GM19025 (cell line): ENCODE measurements at regions not wholly inside any gene's neighbourhood (a gene's known extent, or its start where the extent isn't known, plus 50 kb on each side); places are given as distances from the start of the nearest gene placed in this dataset.

Experiments
- ATAC-seq: cut with Tn5 transposase; IDR thresholded peaks from one replicate; pipeline ENCODE4 v1.9.1; 2021; ENCODE audit warnings: mild to moderate bottlenecking, low read depth, moderate library complexity; ENCODE audit not compliant: unreplicated experiment

DNA sequence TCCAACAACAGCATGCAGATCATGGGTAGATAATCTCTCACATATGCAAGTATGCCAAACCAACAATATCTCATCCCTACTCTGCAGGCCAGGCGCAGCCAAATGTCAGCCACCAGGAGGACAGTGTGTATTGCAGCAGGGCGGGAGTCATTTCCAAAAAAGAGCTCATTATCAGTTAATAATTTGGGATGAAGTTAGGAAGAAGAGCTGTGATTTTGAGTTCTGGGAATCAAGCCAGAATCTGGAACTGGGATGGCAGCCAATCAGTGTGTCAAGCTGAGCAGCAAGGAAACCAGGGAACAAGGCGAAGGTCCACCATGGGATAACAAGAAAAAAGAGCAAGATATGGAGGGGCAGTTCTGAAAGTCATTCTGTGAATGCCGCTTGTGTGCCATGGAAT is 88.2 kb upstream of the CAMK2D start:
- no peak for ATAC-seq

DNA sequence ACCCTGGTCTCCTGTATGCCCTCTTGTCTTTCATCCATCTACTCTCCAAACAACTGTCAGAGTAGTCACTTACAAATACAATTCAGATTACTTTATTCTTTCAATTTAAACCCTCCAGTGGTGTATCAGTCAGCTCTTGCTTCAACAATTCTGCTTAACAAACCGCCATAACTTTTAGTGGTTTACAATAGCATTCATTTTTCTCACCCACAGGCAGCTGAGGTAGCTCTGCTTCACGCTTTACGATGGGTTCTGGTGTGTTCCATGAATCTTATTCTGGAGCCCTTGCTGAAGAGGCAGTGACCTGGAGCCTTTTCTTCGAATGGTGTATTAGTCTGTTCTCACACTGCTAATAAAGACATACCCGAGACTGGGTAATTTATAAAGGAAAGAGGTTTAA is 86.2 kb upstream of the CAMK2D start:
- no peak for ATAC-seq

DNA sequence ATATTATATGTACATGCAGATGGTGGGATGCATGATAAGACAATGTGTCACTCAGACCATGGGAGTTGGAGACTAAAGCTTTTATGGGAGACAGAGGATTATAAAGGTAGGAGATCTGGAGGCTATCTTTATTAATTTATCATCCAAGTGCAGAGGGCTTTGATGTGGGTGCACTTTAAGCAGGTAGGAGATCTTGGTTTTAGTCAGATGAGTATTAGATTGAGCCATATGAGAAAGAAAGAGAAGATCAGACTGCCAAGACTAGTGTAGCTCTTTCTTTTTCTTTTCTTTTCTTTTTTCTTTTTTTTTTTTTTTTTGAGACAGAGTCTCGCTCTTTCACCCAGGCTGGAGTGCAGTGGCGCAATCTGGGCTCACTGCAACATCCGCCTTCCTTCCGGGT is 84.9 kb upstream of the CAMK2D start:
- ATAC-seq: no peak

DNA sequence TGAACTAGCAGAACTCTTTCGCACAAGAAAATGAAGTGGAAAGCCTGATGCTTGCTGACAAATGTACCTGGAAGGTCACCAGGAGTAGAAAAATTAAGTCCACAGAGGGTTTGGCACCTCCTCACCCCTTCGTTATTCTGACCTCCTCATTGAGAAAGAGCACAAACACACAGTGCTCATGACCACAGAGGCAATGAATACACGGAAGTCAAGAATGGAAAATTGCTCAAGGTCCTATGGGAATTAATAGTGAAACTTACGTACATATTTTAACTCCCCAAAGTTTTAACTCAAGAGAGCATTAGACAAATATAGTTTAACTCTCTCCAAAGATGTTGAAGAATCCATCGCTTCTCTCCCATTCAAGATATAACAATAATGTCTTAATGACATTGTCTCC is 83.6 kb upstream of the CAMK2D start:
- ATAC-seq: no peak

DNA sequence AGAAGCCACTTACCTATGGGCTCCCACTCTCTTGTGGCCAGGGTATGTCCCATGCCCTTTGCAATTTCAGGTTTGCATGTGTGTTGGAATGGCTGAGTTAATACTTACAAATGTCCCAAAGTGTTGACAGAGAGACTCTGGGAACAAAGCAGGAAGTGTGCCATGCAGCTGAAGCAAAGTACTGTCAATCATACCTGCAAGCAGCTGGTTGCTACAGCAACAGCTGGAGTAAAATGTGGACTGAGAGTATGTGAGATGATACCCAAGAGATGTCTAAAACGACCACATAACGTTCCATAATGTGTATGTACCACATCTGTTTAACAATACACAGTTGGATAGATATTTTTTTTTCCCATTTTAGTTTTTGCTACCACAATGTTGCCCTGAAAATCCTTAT is 82.8 kb upstream of the CAMK2D start:
- peak; percentile 66 for ATAC-seq

DNA sequence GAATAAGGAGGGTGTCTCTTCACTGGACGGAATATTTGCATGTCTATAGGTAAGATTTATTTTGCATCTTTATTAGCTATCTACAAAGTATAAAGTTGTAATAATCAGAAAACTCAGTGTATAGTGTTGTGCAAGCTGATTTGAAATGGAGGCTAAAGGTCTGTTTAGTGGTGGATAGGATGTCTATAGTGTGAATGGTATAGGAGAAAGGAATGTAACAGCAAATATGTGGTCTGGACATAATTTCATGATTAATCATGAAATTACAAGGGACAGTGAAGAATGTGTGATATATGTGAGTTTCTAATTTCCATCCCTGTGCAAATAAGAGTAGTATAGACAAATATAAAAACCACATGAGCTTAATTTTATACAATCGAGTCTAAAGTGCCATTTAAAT is 79.3 kb upstream of the CAMK2D start:
- ATAC-seq: no peak

DNA sequence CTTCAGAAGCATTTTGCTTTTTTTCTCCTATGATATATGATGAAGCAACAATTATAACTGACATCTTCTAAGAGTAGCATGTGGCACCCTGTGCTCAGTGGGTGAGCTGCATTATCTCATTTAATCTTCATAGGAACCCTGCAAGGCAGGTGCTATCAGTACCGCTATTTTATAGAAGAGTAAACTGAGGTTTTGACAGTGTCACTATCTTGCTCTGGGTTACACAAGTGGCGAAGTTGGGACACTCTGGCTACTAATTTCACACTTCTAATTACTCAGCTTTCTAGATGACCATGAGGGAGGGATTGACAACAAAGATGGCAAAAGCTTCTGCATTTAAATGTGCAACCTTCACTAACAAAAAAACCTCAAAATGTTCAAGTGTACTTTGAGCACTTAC is 76.9 kb upstream of the CAMK2D start:
- ATAC-seq: no peak

DNA sequence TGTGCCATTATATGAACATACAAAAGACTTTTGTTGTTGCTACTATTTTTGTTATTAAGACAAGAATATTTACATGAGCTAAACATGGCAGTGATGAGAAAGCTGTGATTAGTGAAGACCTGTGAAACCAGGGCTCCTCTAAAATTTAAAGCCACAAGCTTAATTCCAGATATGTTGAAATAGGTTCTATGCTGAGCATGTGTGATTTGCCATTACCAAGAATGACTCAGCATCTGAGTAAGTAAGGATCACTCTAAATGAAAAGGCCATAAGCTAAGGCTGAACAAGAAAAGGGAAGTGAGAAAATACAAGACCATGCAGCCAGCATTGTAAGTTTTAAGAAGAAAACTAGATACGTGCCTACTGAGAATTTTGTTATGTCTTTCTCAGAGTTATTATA is 75.9 kb upstream of the CAMK2D start:
- peak; percentile 99 for ATAC-seq

DNA sequence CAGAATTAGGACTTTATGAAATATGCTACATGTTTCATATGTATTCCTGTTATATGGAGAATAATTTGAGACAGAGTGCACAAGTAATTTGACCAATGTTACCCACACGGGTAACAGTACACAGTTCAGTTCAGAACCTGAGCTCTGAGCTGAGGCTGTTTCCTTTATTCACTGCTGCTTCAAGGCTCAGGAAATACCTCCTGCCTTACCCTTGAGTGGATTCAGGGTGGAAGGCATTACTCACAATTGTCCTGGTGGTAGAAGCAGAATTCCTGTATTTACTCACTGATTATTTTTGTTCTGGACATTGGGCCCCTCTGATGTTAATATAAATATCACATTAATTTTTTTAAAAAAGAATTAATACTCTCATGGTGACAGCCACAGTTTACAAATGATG is 73.5 kb upstream of the CAMK2D start:
- ATAC-seq: no peak

DNA sequence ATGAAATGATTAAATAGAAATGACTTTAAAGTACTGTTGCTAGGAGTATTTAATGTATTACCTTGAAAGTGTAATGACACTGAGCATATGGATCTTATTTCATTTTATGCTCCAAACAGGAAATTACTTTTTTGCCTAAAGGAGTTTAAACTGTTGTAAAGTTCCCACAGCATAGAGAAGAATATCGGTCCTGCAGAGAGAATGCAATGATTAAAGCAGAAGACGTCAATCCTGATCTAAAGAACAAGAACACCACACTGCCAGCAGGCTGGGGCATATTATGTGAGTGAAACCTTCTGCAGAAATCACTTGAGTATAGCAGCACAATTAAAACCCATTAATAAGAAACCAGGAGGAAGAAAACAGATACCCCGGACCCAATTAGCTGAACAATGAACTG is 72.8 kb upstream of the CAMK2D start:
- no peak for ATAC-seq

DNA sequence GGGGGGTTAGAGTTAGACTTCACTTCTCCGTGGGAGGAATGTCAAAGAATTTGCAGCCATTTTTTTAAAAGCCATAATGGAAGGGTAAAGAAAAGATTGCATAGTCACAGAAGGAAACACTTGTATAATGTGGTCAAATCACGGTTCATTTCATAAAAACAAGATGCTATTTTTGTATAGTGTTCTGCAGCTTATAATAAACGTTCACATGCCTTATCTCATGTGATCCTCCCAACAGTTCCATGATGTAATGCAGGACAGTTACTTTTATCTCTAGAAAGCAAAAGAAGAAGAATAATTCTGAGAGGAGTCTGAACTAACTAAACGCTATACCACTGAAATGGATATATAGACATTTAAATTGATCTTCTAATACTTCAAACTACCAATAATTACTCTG is 71.3 kb upstream of the CAMK2D start:
- ATAC-seq: no peak

DNA sequence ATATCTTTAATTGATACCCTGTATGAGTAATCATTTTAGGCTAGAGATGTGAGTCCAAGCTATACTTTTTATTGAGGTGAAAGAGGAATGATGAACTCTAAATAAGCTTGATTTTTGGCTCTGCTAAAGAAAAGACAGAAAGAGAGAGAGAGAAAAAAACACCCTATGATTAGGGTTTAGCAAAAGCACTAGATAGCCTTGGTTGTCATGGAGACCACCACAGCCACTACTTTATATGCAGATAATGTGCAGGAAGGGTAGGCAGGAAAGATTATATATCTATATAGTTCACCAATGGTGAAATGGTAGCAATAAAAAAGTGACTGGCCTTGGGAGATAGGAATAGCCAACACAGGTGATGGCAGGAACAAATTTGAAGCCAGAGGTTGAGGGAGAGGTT is 69.9 kb upstream of the CAMK2D start:
- no peak for ATAC-seq

DNA sequence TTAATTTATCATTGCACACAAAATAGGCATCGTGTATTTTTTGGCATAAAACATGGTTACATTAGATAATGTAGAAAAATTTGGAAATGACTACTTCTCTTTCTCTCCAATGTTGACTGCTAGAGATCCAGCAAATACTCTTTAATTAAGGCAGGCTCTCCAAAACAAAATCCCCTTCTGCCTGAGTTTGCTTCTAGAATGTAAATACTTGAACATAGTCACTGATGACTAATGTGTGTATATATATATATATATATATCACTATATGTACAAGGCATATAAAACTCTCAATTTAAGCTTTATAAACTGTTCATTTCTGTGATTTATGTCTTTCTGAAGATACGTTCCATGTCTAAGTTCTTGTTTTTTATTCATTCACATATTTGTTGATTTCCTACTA is 67.2 kb upstream of the CAMK2D start:
- no peak for ATAC-seq

DNA sequence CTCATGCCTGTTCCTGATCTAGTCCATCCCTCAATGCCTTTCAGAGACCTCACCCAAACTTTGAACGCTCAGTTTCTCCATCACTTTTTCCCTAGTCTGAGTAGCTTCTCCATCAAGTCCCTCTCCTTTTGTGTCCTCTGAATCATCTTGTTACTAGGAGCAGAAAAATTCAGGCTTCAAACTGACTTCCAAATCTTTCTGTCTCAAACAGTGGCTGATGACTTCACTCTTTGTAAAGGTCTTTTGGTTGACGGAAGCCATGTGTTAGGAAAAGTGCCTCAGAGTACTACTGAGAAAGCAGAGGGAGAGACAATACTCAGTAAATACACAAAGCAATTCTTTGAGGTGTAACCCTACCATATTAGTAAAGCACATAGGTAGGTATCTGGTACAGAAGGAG is 65.7 kb upstream of the CAMK2D start:
- no peak for ATAC-seq

DNA sequence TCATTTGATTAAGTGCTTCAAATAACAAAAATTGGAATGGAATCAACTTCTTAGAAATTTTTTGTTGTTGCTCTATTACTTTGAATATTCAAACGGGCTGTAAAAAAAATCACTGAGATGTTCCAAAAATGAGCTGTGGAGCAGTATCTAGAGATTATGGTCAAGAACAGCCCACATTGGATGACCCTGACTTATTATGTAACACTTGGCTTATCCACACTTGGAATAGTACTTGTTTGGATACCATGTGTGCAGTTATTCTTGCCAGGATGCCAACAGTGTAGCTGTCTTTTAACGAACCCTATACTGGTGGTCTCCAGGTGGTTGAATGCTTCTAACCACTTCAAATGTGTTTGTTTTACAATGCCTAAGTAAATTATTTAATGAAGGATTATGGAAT is 64.9 kb upstream of the CAMK2D start:
- no peak for ATAC-seq

DNA sequence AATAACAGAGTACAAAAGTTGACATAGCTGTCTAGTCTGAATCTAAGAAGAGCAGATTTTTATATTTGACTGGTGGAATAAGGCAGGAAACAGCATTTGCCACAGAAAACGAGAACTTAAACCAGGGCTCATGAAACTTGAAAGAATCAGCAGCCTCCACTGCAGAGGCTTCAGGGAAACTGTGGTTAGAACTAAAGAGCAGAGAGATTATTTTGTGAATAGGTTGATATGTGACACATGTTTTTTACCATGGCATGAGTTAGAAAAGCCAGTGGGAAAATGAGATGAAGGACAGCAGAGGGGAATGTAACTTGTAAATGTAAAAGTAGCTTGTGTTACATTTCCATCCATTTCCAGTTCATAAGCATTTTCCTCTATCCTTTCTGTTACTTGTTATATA is 63.7 kb upstream of the CAMK2D start:
- ATAC-seq: peak; percentile 50

DNA sequence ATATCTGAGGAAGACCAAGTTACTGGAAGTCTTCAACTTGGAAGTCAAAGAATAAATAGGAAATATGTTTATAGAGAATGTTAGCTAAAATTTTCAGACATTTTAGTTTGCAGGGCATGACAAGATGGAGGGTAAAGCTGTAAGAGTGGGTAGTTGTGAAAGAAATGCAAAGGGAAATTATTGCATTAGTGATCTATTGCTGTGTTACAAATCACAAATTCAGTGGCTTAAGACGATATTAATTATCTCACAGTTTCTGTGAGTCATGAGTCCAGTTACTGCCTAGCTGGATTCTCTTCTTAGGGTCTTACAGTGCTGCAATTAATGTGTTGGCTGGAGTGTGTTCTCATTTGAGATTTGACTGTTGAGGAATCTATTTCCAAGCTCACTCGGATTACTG is 62.9 kb upstream of the CAMK2D start:
- no peak for ATAC-seq

DNA sequence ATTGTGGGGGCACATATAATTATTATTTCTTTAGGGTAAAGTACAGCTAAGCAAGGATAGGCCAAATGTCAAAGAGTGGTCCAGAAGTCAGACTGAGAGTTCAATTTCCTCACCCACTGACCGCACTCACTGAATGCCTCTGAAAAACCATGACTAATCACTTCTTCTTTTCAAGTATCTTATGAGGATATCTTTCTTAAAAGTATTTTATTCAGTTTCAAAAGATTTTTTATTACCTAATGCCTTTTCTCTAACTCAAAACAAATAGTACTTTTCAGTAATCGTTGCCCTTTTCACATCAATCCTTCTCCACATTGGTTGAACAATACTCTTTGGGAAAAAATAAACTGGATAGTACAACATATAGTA is 61.7 kb upstream of the CAMK2D start:
- peak; percentile 47 for ATAC-seq

DNA sequence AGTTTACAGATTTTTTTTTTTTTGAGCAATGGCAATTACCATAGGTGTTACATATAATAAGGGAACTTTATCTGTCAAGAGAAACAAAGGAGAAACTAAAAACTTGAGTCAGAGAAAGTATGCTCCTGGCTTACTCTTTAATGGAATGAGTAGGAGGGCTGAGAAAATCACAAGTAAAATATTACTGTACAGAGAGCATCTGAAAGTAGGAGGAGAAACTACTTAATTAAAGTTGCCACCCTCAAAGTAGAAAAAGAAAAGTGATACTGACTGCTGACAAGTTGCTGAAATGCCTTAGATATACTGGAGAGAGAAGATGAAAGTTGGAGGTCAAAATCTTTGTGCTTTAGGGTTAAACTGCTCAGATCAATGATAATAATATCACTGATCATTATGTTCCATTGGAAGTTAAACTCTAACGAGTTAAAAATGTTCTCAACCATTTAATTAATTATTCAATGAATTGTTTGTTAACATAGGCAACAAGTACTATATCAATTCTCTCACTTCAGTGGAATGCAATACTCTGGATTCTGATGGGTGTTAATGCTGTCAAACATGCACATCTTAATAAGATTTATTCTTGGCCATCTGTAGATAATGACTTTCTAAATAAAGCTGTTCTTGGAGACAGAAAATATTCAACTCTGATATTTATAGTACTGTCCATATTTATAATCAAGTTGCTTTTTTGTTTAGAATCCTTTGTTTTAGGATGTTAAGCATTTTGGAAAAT is 61.2 kb upstream of the CAMK2D start:
- peak; percentile 67 for ATAC-seq

DNA sequence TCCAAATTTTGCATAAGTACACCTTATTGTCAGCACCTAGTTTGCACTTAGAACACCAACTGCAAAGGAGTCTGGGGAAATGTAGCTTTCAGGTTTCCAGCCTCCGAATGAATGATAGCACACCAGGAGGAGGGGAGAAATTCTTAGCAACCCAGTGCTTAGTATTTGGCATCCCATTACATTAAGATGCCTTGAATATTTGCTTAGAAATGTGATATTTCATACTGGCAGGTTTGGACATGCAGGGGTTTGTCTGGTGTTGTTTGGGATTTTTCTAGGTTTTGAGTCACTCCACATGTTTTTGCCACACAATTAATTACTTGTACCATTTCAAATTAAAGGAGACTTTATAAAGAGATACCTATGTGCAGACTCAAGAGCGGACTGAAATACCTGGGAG is 60.3 kb upstream of the CAMK2D start:
- no peak for ATAC-seq

DNA sequence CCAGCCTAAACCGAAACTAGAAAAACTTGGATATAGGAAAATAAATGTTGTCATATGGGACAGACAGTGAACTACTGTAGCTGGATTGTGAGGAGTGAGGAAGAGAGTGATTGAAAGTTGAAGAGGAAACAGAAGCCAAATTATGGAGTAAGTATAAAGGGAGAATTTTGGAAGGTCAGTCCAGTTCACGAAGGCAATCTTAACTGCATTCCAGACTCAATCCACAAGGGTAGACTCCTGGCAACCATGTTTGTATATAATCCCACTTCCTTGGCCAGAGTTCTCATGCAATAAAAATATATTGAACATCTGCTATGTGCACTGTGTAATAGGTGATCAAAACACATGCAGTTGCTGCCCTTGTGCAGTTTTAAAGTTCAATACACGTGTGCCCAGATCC is 58.6 kb upstream of the CAMK2D start:
- no peak for ATAC-seq

DNA sequence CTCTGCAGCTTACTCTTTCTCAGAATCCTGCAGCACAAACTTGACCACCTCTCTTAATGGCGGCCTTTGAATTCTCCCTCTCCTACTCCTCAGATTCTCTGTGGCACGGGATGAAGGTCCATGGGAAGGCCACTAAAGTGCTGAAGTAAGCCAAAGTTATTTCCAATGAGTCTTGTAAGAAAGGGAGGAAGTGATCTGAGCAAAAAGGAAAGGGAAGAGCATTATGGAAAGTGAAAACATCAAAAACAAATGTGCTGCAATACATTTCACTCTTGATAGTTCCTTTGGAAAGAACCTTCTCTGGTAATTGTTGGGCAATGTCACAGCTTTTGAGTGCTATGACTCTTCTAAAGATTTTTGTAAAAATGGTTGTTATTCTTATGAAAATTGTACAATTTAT is 54.3 kb upstream of the CAMK2D start:
- ATAC-seq: no peak

DNA sequence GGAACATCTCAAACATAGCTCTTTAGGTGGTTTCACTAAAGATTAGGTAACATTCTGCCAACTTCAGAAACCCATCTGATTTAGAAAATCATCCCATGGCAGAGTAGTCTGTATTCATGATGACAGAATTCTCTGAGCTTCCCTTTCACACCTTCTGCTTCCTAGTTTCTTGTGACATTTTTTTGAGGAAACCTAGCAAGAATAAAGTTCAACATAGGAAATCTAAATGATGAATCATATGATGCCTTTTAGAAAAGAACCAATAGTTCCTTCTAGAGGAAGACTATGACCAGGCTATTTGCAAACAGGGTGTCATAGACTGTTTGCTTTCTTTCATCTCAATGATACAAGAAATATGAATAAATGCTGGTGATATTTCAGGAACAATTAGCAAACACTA is 49.8 kb upstream of the CAMK2D start:
- ATAC-seq: no peak
